HG03045 (cell line): ENCODE measurements at regions not wholly inside any gene's neighbourhood (a gene's known extent, or its start where the extent isn't known, plus 50 kb on each side); places are given as distances from the start of the nearest gene placed in this dataset.

Source experiments
- ATAC-seq: cut with Tn5 transposase; IDR thresholded peaks from one replicate; pipeline ENCODE4 v1.9.1; 2021; ENCODE audit warnings: mild to moderate bottlenecking, moderate library complexity; ENCODE audit not compliant: unreplicated experiment

DNA sequence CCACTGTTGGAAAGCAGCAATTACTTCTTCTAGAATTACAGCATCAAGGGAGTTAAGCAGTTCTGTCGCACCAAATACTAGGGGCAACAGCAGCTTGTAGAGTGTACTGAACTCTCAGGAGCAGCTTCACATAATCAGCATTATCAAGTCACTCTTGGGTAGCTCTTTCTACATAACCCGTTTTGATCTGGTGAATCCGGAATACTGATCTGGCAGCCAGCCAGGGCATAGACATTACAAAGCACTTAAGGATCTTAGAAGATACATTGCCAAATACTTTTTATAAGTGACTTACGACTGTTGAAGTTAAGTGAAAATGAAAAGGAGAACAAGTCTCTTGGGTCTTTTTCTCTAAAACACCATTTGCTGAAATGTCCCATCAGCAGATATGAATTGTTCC lies 73.2 kb upstream of the NETO1 start:
- ATAC-seq: no peak

- no peak for ATAC-seq
Measured at GRCh38 chr18:72940509-72940908, 72.7 kb upstream of the NETO1 start.

GRCh38 chr18:72935744-72936143 lies 68.0 kb upstream of the NETO1 start:
- ATAC-seq: no peak

DNA sequence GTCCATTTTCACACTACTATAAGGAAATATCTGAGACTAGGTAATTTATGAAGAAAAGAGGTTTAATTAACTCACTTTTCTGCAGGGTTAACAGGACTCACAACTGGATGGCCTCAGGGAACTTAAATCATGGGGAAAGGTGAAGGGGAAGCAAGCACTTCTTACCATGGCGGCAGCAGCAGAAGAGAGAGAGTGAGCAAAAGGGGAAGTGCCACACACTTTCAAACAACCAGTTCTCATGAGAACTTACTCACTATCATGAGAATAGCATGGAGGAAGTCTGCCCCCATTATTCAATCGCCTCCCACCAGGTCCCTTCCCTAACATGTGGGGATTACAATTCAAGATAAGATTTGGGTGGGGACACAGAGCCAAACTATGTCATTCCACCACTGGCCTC lies 55.1 kb upstream of the NETO1 start:
- ATAC-seq: no peak
